Astrocyte (in vitro differentiated cells and primary cell): ENCODE measurements at regions not wholly inside any gene's neighbourhood (a gene's known extent, or its start where the extent isn't known, plus 50 kb on each side); places are given as distances from the start of the nearest gene placed in this dataset.

ENCODE experiments used
- DNase-seq: peaks from one replicate; pipeline ENCODE4 v3.0.0-alpha.2; 2010; ENCODE audit warnings: low read depth
- FAIRE-seq: peaks from 2 replicates; lab custom pipeline; 2011; peaks lifted over from hg19 to GRCh38; lab: Jason Lieb, UNC
- H2AFZ ChIP-seq: 2 replicates; pipeline ENCODE4 v1.6.0; 2012; ENCODE audit warnings: low read depth, low read length, inconsistent platforms
- H3K27ac ChIP-seq: 2 replicates; pipeline ENCODE4 v1.5.1; 2011; ENCODE audit warnings: low read depth, low read length, inconsistent platforms
- H3K27me3 ChIP-seq: 2 replicates; pipeline ENCODE4 v1.6.0; 2011; ENCODE audit warnings: low read length, inconsistent platforms; ENCODE audit not compliant: insufficient read depth
- H3K36me3 ChIP-seq: 2 replicates; pipeline ENCODE4 v1.5.1; 2011; ENCODE audit warnings: low read length, inconsistent platforms; ENCODE audit not compliant: insufficient read depth
- H3K4me1 ChIP-seq: 2 replicates; pipeline ENCODE4 v1.5.1; 2011; ENCODE audit warnings: low read length, inconsistent platforms; ENCODE audit not compliant: insufficient read depth
- H3K4me2 ChIP-seq: 2 replicates; pipeline ENCODE4 v1.6.0; 2012; ENCODE audit warnings: low read length, inconsistent platforms
- H3K4me3 ChIP-seq: 2 replicates; pipeline ENCODE4 v1.5.1; 2011; ENCODE audit warnings: low read depth, mild to moderate bottlenecking, low read length, inconsistent platforms; ENCODE audit not compliant: insufficient read depth
- H3K79me2 ChIP-seq: 2 replicates; pipeline ENCODE4 v1.6.0; 2012; ENCODE audit warnings: mild to moderate bottlenecking, low read length, inconsistent platforms; ENCODE audit not compliant: insufficient read depth
- H3K9ac ChIP-seq: 2 replicates; pipeline ENCODE4 v1.6.0; 2012; ENCODE audit warnings: mild to moderate bottlenecking, low read length, inconsistent platforms
- H3K9me3 ChIP-seq: 2 replicates; pipeline ENCODE4 v1.5.1; 2012; ENCODE audit warnings: low read depth, mild to moderate bottlenecking, low read length, inconsistent platforms; ENCODE audit not compliant: insufficient read depth
- H4K20me1 ChIP-seq: 2 replicates; pipeline ENCODE4 v1.6.0; 2012; ENCODE audit warnings: low read length, inconsistent platforms; ENCODE audit not compliant: insufficient read depth
- H3K27ac Mint-ChIP-seq: one replicate; pipeline ENCODE4 v1.8.0; 2021; ENCODE audit warnings: mild to moderate bottlenecking, mixed read lengths; ENCODE audit not compliant: unreplicated experiment
- H3K27me3 Mint-ChIP-seq: one replicate; pipeline ENCODE4 v1.8.0; 2021; ENCODE audit warnings: low read depth, mixed read lengths; ENCODE audit not compliant: unreplicated experiment
- H3K36me3 Mint-ChIP-seq: one replicate; pipeline ENCODE4 v1.8.0; 2021; ENCODE audit warnings: low read depth, mixed read lengths; ENCODE audit not compliant: unreplicated experiment
- H3K4me1 Mint-ChIP-seq: one replicate; pipeline ENCODE4 v1.8.0; 2021; ENCODE audit warnings: low read depth, mixed read lengths; ENCODE audit not compliant: unreplicated experiment
- H3K4me3 Mint-ChIP-seq: one replicate; pipeline ENCODE4 v1.8.0; 2021; ENCODE audit warnings: mild to moderate bottlenecking, moderate library complexity, mixed read lengths; ENCODE audit not compliant: unreplicated experiment
- H3K9me3 Mint-ChIP-seq: one replicate; pipeline ENCODE4 v1.8.0; 2021; ENCODE audit warnings: mild to moderate bottlenecking, mixed read lengths; ENCODE audit not compliant: unreplicated experiment
- CTCF ChIP-seq: IDR thresholded peaks from 2 replicates; pipeline ENCODE4 v1.5.1; 2011; ENCODE audit warnings: low read depth, mild to moderate bottlenecking, inconsistent platforms, low read length, moderate library complexity; ENCODE audit not compliant: insufficient read depth
- EZH2 ChIP-seq: IDR thresholded peaks from 2 replicates; pipeline ENCODE4 v1.6.1; 2012; ENCODE audit warnings: mild to moderate bottlenecking, low read length, inconsistent platforms; ENCODE audit not compliant: insufficient read depth

- FAIRE-seq (no peak), DNase-seq (no peak)
- Mint-ChIP-seq H3K9me3 (peaks cover 2% of the 10 kb centered on the region), H3K4me1 (no peaks in the 10 kb centered on the region), H3K27me3 (peaks cover 19% of the 10 kb centered on the region), H3K4me3 (no peak overlapping the region), H3K36me3 (peaks cover 2% of the 10 kb centered on the region), H3K27ac (no peak overlapping the region)
- no peaks in the 10 kb centered on the region for H3K36me3 ChIP-seq
- no peak overlapping the region for H2AFZ ChIP-seq
- H3K4me3 ChIP-seq = no peak overlapping the region
- no peaks in the 10 kb centered on the region for H4K20me1 ChIP-seq
- H3K79me2 ChIP-seq = no peaks in the 10 kb centered on the region
- H3K9me3 ChIP-seq = no peaks in the 10 kb centered on the region
- no peak overlapping the region for H3K27ac ChIP-seq
- no peak for TF ChIP-seq EZH2
- no peak for TF ChIP-seq CTCF
- no peaks in the 10 kb centered on the region for H3K27me3 ChIP-seq
- H3K4me2 ChIP-seq = no peak overlapping the region
- no peaks in the 10 kb centered on the region for H3K4me1 ChIP-seq
- H3K9ac ChIP-seq = no peak overlapping the region
These were observed 181.5 kb downstream of the TTC32 start for GRCh38 chr2:19720306-19720705.

GRCh38 chr2:19719540-19719939, 182.2 kb downstream of the TTC32 start:
- Histone ChIP-seq H3K27ac (no peak overlapping the region), H4K20me1 (no peaks in the 10 kb centered on the region), H3K27me3 (no peaks in the 10 kb centered on the region), H3K9me3 (no peaks in the 10 kb centered on the region), H3K36me3 (no peaks in the 10 kb centered on the region), H3K4me2 (no peak overlapping the region), H3K4me3 (no peak overlapping the region), H3K79me2 (no peaks in the 10 kb centered on the region), H3K9ac (no peak overlapping the region), H3K4me1 (no peaks in the 10 kb centered on the region), H2AFZ (no peak overlapping the region)
- FAIRE-seq = no peak
- no peak for DNase-seq
- Mint-ChIP-seq H3K27me3 (peaks cover 19% of the 10 kb centered on the region), H3K9me3 (peaks cover 2% of the 10 kb centered on the region), H3K4me3 (no peak overlapping the region), H3K27ac (no peak overlapping the region), H3K4me1 (no peaks in the 10 kb centered on the region), H3K36me3 (peaks cover 2% of the 10 kb centered on the region)
- TF ChIP-seq EZH2 (no peak), CTCF (no peak)

- Histone ChIP-seq H3K79me2 (no peaks in the 10 kb centered on the region), H3K9me3 (no peaks in the 10 kb centered on the region), H3K4me3 (no peak overlapping the region), H3K36me3 (no peaks in the 10 kb centered on the region), H3K27ac (no peak overlapping the region), H3K27me3 (no peaks in the 10 kb centered on the region), H4K20me1 (no peaks in the 10 kb centered on the region), H2AFZ (no peak overlapping the region), H3K4me1 (no peaks in the 10 kb centered on the region), H3K9ac (no peak overlapping the region), H3K4me2 (no peak overlapping the region)
- Mint-ChIP-seq H3K27ac (no peak overlapping the region), H3K4me3 (no peak overlapping the region), H3K27me3 (peaks cover 22% of the 10 kb centered on the region), H3K36me3 (peaks cover 4% of the 10 kb centered on the region), H3K9me3 (peaks cover 4% of the 10 kb centered on the region), H3K4me1 (no peaks in the 10 kb centered on the region)
- no peak for DNase-seq
- no peak for TF ChIP-seq CTCF
- no peak for TF ChIP-seq EZH2
- no peak for FAIRE-seq
These were observed 184.3 kb downstream of the TTC32 start for GRCh38 chr2:19717446-19717845.
